HCT116 (cell line): ENCODE measurements at regions not wholly inside any gene's neighbourhood (a gene's known extent, or its start where the extent isn't known, plus 50 kb on each side); places are given as distances from the start of the nearest gene placed in this dataset.

ENCODE experiments used
- ATAC-seq: fragments of 200-7000 bp; cut with Tn5 transposase; 2 replicates; pipeline ENCODE4 v1.9.1; 2020; ENCODE audit warnings: mild to moderate bottlenecking, moderate library complexity
- BruUV-seq: library from RNA; stranded (reverse); fragments of 400-500 nt; replicated peaks from 2 replicates; lab custom pipeline; 2021; lab: Mats Ljungman, UMichigan
- CTCF ChIA-PET: fragments of 300-600 bp; sonication (Branson Sonifier 250); formaldehyde crosslinking; loops from one replicate; lab custom pipeline; 2021; ENCODE audit warnings: antibody characterized with exemption; lab: Charles Lee
- POLR2A ChIA-PET: fragments of 300-600, 350-600 bp; sonication (Branson Sonifier 250); formaldehyde crosslinking; loops from one replicate; lab custom pipeline; 2021; ENCODE audit warnings: antibody characterized with exemption; lab: Charles Lee
- RAD21 ChIA-PET, 2 experiments: fragments of 300-600 bp; sonication (Branson Sonifier 250); formaldehyde crosslinking; loops; one replicate each; lab custom pipeline; 2023; ENCODE audit warnings: low total read pairs in 2 of 2; ENCODE audit not compliant: uncharacterized antibody in 2 of 2, unreplicated experiment in 2 of 2, low non-redundant PET in 1 of 2; lab: Charles Lee
- DNase-seq: peaks from one replicate; pipeline ENCODE4 v3.0.0-alpha.2; 2010; ENCODE audit warnings: low read depth, low spot score
- H2AFZ ChIP-seq: fragments of 200-600 bp; shearing (Covaris generic), sonication (generic); 2 replicates; pipeline ENCODE4 v1.6.1; 2017; ENCODE audit warnings: low read depth, mixed run types, mixed read lengths, antibody characterized with exemption, low read length; ENCODE audit not compliant: poor library complexity, severe bottlenecking
- H3K27ac ChIP-seq: 2 replicates; pipeline ENCODE4 v1.5.1; 2012; ENCODE audit warnings: low read depth, low read length
- H3K27me3 ChIP-seq: fragments of 200-600 bp; sonication (generic); 2 replicates; pipeline ENCODE4 v1.6.1; 2016; ENCODE audit warnings: mixed run types, low read length, mixed read lengths; ENCODE audit not compliant: insufficient read depth
- H3K36me3 ChIP-seq, 2 experiments: fragments of 200-500 bp in 1 of 2; fragments of 200-600 bp in 1 of 2; sonication (Bioruptor generic) in 1 of 2; sonication (generic) in 1 of 2; 2 replicates each; pipeline versions ENCODE4 v1.5.1 to v1.6.1; 2014 to 2016; ENCODE audit warnings: low read length in 2 of 2, inconsistent platforms in 1 of 2, mixed read lengths in 1 of 2, mixed run types in 1 of 2; ENCODE audit not compliant: insufficient read depth in 2 of 2, control insufficient read depth in 1 of 2
- H3K4me1 ChIP-seq, 2 experiments: fragments of 200-600 bp in 1 of 2; sonication (generic) in 1 of 2; 2 replicates each; pipeline versions ENCODE4 v1.5.1 to v1.6.1; 2012 to 2017; ENCODE audit warnings: low read length in 2 of 2, inconsistent platforms in 1 of 2, mild to moderate bottlenecking in 1 of 2, mixed read lengths in 1 of 2, mixed run types in 1 of 2, moderate library complexity in 1 of 2; ENCODE audit not compliant: insufficient read depth in 2 of 2, control insufficient read depth in 1 of 2
- H3K4me2 ChIP-seq: fragments of 200-600 bp; sonication (generic); 2 replicates; pipeline ENCODE4 v1.6.1; 2017; ENCODE audit warnings: mixed run types, low read length, mixed read lengths
- H3K4me3 ChIP-seq, 2 experiments: fragments of 200-600 bp in 1 of 2; sonication (generic) in 1 of 2; replicated peaks in 1 of 2; 2 replicates each; pipeline ENCODE4 v1.5.1; 2011 to 2016; ENCODE audit warnings: low read length in 2 of 2, control low read depth in 1 of 2, low read depth in 1 of 2, mild to moderate bottlenecking in 1 of 2, mixed read lengths in 1 of 2, mixed run types in 1 of 2
- H3K79me2 ChIP-seq: fragments of 200-600 bp; sonication (generic); 2 replicates; pipeline ENCODE4 v1.6.1; 2017; ENCODE audit warnings: mild to moderate bottlenecking, mixed run types, low read length, moderate library complexity, mixed read lengths; ENCODE audit not compliant: insufficient read depth
- H3K9ac ChIP-seq: fragments of 200-600 bp; sonication (generic); 2 replicates; pipeline ENCODE4 v1.6.1; 2016; ENCODE audit warnings: low read length, mixed read lengths
- H3K9me2 ChIP-seq: fragments of 200-600 bp; sonication (generic), shearing (Covaris generic); 2 replicates; pipeline ENCODE4 v1.6.1; 2017; ENCODE audit warnings: mixed run types, mild to moderate bottlenecking, moderate library complexity; ENCODE audit not compliant: insufficient read depth
- H3K9me3 ChIP-seq, 2 experiments: fragments of 200-500 bp in 1 of 2; fragments of 200-600 bp in 1 of 2; sonication (Bioruptor generic) in 1 of 2; sonication (generic) in 1 of 2; 2 replicates each; pipeline ENCODE4 v1.6.1; 2014 to 2017; ENCODE audit warnings: low read length in 2 of 2, mixed read lengths in 2 of 2, inconsistent platforms in 1 of 2, low read depth in 1 of 2, mild to moderate bottlenecking in 1 of 2, mixed run types in 1 of 2, moderate library complexity in 1 of 2; ENCODE audit not compliant: control insufficient read depth in 1 of 2, insufficient read depth in 1 of 2
- H4K20me1 ChIP-seq: fragments of 200-600 bp; sonication (generic), shearing (Covaris generic); 2 replicates; pipeline ENCODE4 v1.6.1; 2017; ENCODE audit warnings: mixed run types, mild to moderate bottlenecking, moderate library complexity; ENCODE audit not compliant: insufficient read depth
- ATF3 ChIP-seq: IDR thresholded peaks from 2 replicates; pipeline ENCODE4 v1.6.1; 2012
- CTCF ChIP-seq, 3 experiments: fragments of 200-600 bp in 1 of 3; sonication (generic) in 1 of 3; IDR thresholded peaks in 2 of 3; conservative IDR thresholded peaks in 1 of 3; 2 replicates each; pipeline ENCODE4 v1.5.1; 2012 to 2017; ENCODE audit warnings: low read depth in 2 of 3, low read length in 2 of 3, antibody characterized with exemption in 1 of 3, borderline replicate concordance in 1 of 3, control low read depth in 1 of 3, mild to moderate bottlenecking in 1 of 3, mixed read lengths in 1 of 3, mixed run types in 1 of 3, moderate library complexity in 1 of 3; ENCODE audit not compliant: insufficient read depth in 1 of 3
- EZH2 ChIP-seq: fragments of 200-600 bp; sonication (generic); IDR thresholded peaks from 2 replicates; pipeline ENCODE4 v1.6.1; 2017; ENCODE audit warnings: antibody characterized with exemption, mixed run types
- POLR2A ChIP-seq: IDR thresholded peaks from 2 replicates; pipeline ENCODE4 v1.7.0; 2011; ENCODE audit warnings: borderline replicate concordance; ENCODE audit not compliant: insufficient read depth, insufficient read length; ENCODE audit errors: extremely low read depth
- POLR2AphosphoS5 ChIP-seq: IDR thresholded peaks from 2 replicates; pipeline ENCODE4 v1.6.1; 2011; ENCODE audit warnings: mild to moderate bottlenecking, low read depth, low read length, moderate library complexity
- RAD21 ChIP-seq: IDR thresholded peaks from 2 replicates; pipeline ENCODE4 v1.6.1; 2012; ENCODE audit warnings: low read depth, mild to moderate bottlenecking
- REST ChIP-seq: IDR thresholded peaks from 2 replicates; pipeline ENCODE4 v1.6.1; 2012; ENCODE audit warnings: low read depth
- SIN3A ChIP-seq: IDR thresholded peaks from 2 replicates; pipeline ENCODE4 v1.6.1; 2012; ENCODE audit warnings: low read depth
- TCF7L2 ChIP-seq: IDR thresholded peaks from 2 replicates; pipeline ENCODE4 v1.7.0; 2011; ENCODE audit warnings: borderline replicate concordance, inconsistent platforms; ENCODE audit not compliant: insufficient read depth, insufficient read length; ENCODE audit errors: extremely low read depth
- ZFX ChIP-seq: fragments of 450-650 bp; IDR thresholded peaks from 2 replicates; pipeline ENCODE4 v1.6.1; 2017
- intact Hi-C: fragments of 100-400 bp; cut with micrococcal nuclease; formaldehyde crosslinking; loops from 2 replicates; pipeline ENCODE4 v1.10.0; 2022

- H3K79me2 ChIP-seq: no peaks in the 10 kb centered on the region
- no peaks in the 10 kb centered on the region for H3K9me2 ChIP-seq
- no peaks in the 10 kb centered on the region for H3K36me3 ChIP-seq
- no peaks in the 10 kb centered on the region for H3K27me3 ChIP-seq
- H3K9ac ChIP-seq: no peak overlapping the region
- no peaks in the 10 kb centered on the region for H3K9me3 ChIP-seq
- H3K4me2 ChIP-seq: no peak overlapping the region
- TF ChIP-seq ZFX (no peak), TCF7L2 (no peak), ATF3 (no peak)
- TF ChIP-seq, all 23 proteins: peak for 0
- Histone ChIP-seq H3K4me1 (no peaks in the 10 kb centered on the region), H4K20me1 (no peaks in the 10 kb centered on the region), H2AFZ (no peak overlapping the region), H3K4me3 (no peak overlapping the region), H3K27ac (no peak overlapping the region)
- CTCF ChIA-PET: no interaction called here
- BruUV-seq: no TSS peak
- intact Hi-C loops: no loop called here
- RAD21 ChIA-PET: no interaction called here
- no peak for DNase-seq
- ATAC-seq: no peak
- POLR2A ChIA-PET: no interaction called here
These were observed 217.8 kb downstream of the LRRC3B start for GRCh38 chr3:26840272-26840870.

GRCh38 chr3:26845194-26845593, 222.6 kb downstream of the LRRC3B start:
- H2AFZ ChIP-seq: no peak overlapping the region
- H3K9me2 ChIP-seq: no peaks in the 10 kb centered on the region
- no TSS peak for BruUV-seq
- H3K27me3 ChIP-seq: no peaks in the 10 kb centered on the region; the same call in 1 of the 2 replicates
- intact Hi-C loops: no loop called here
- POLR2A ChIA-PET: no interaction called here
- no peaks in the 10 kb centered on the region for H4K20me1 ChIP-seq
- H3K4me1 ChIP-seq: no peaks in the 10 kb centered on the region
- H3K4me3 ChIP-seq: no peak overlapping the region
- ATAC-seq (no peak), DNase-seq (no peak)
- no peak overlapping the region for H3K27ac ChIP-seq
- H3K36me3 ChIP-seq: no peaks in the 10 kb centered on the region
- H3K9ac ChIP-seq: no peak overlapping the region
- CTCF ChIA-PET: no interaction called here
- H3K4me2 ChIP-seq: no peak overlapping the region
- H3K79me2 ChIP-seq: no peaks in the 10 kb centered on the region
- RAD21 ChIA-PET: no interaction called here
- H3K9me3 ChIP-seq: no peaks in the 10 kb centered on the region
- no peak for TF ChIP-seq TCF7L2
- TF ChIP-seq CTCF (IDR thresholded peaks at IDR 0.05 in 2 of 3, conservative IDR thresholded peaks at IDR 0.05 in 1 of 3; ENCODE audit: borderline replicate concordance in 1 of 3, insufficient read depth in 1 of 3, low read depth in 2 of 3, low read length in 2 of 3): no peak
- no peak for TF ChIP-seq RAD21
- no peak for TF ChIP-seq REST
- TF ChIP-seq EZH2: no peak
- TF ChIP-seq ATF3: no peak
- TF ChIP-seq SIN3A: no peak
- TF ChIP-seq POLR2AphosphoS5: no peak
- TF ChIP-seq POLR2A: no peak
